Fibroblast of skin of abdomen (primary cell): ENCODE measurements at regions not wholly inside any gene's neighbourhood (a gene's known extent, or its start where the extent isn't known, plus 50 kb on each side); places are given as distances from the start of the nearest gene placed in this dataset.
"Not testable (repeated sequence)": the region's sequence is repeated elsewhere in the genome, so short reads cannot be mapped to it uniquely, and the experiment has no call there.

Experiments used
- DNase-seq: peaks from one replicate; pipeline ENCODE4 v3.0.0-alpha.2; 2013

DNA sequence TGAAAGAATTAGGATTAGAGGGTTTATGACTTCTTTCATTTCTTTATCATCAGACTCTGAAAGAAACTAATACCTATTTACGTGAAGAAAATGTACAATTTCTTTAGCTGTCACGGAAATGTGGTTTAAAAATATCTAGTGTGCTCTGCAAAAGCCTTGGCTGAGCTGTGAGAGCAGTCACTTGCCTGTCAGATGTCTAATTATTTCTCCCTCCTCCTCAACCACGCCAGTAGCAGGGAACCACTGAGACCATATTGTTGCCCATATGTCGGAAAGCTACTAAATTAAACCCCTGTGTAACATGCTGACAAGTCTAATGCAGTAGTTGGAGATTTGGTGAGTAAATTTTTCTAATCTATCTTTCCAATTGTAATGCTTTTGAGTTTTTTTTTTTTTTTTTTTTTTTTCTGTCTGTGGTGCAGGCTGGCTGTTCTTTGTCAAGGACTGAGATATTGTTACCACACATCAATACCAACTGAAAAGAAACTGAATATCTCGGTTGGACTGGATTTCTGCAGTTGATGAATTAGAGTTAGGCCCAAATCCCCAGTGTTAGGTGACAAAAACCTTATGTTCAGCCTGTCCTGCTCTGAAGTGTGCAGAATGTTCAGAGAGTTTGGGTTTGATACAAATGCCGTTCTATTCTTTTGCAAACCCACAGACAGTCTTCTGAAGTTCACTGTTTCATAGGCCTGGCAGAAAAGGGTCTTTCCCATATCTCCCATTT lies 302.9 kb upstream of the SYNCRIP start:
- DNase-seq = no peak

DNA sequence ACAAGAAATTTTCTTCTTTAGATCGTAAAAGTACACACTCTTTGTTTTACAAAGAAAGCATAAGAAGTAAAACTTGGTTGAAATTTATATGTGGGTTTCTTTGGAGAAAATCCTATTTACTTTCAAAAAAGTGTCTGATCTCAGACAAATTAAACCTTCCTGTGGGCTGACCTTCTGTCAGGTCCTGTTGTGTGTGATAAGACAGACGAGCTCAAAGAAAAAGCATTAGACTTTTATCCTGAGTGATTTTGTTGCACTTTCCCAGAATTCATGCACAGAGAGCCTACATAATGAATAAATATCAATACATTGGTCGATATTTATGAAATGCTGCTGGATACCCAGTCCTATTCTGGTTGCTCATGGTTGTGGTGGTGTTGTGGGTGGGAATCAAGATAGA lies 302.1 kb upstream of the SYNCRIP start:
- no peak for DNase-seq

DNA sequence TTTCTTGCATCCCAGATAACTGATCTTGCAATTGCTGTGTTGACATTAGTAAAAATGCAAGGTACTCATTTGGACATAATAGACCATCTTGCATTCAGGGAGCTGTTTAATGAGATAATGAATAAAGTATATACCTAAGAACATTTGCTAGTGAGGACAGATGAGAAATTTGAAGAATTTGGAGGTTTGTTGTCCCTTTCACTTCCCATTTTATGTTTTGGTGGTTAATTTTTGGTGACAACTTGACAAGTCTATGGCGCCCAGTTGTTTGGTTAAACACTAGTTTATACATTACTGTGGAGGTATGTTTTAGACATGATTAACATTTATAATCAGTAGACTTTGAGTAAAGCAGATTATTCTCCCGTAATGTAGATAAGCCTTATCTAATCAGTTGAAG lies 300.2 kb upstream of the SYNCRIP start:
- DNase-seq = no peak

DNA sequence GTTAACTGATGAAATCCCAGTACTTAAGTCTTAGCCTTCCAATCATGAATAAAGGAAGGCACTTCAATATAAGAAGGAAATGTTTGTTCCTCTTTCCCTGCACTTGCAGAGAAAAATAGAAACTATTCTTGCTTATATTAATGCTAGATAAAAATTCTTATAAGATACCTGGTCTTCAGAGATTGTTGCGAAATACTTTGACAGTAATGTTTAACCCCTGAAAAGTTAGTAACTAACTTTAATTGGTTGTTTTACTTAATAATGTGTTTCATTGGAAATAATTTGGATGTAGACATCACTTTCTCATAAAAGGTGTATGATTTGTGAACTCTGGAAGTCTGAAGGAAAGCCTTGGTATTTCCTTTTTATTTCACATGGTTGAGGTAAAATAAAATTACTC lies 294.2 kb upstream of the SYNCRIP start:
- no peak for DNase-seq

DNA sequence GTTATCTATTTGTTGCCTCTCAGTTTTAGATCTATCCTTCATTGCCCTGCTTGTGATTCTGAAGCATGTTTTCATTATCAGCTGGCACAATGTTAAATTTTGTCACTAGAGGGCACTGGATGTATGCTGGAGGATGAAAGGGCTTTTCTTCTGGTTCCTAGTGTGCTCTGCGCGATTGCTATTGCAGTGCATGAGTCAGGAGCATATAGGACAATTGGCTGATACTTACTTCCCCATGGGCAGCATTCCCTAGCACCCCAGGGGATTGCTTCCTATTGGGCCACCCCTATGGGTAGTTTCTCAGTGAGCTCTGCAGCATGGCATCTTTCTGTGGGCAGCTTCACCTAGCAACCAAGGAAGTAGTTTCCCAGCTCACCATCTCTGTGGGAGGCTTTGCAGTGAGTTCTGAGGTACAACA lies 280.3 kb upstream of the SYNCRIP start:
- peak; percentile 6 for DNase-seq

DNA sequence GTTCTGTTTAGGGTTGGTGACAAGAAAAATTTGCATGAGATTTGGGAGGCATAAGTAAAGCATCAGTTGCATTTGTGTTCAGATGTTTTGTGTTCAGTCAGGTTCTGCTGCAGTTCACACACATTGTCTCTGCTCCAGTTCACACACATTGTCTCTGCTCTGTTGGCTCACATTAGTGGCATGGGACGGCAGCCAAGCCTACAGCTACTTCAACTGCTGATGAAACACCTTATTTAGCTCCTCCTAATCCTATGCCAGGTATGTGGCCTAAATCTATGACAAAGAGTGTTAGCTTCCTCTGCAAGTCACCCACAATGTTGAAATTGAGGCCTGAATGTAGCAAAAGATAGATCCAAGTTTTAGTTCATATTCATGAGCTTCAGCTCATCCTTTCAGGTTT lies 278.1 kb upstream of the SYNCRIP start:
- no peak for DNase-seq

DNA sequence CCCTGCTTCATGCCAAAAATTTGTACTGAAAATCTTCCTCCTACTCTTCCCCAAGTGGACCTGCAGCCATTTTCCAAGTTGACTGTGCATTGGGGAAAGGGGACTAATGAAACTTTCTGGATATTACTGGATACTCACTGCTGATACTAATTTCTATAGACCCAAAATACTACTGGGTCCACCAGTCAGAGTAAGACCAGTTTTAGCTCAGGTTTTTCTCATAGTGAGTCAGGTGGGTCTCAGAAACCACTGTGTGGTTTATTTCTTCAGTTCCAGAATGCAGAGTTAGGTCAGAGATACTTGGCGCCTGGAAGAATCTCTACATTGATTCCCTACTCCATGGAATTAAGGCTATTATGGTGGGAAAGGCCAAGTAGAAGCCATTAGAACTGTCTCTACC lies 274.8 kb upstream of the SYNCRIP start:
- DNase-seq = no peak

DNA sequence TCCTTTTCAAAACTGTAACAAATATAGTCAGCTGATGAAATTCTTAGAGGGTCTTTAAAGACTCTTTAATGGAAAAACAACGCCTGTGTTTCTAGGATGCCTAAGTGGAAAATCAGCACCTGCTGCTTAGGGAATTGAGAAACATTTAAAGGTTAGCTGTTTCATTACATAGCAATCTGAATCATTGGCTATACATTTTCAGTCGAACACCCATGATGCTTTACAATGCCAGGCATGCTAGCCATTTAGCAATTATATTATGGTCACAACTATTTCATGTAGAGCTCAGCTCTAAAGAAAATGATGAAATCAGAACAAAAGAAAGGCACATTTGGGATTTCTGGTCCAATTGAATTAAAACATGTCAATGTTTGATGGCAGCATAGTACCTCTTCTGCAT lies 270.3 kb upstream of the SYNCRIP start:
- no peak for DNase-seq

DNA sequence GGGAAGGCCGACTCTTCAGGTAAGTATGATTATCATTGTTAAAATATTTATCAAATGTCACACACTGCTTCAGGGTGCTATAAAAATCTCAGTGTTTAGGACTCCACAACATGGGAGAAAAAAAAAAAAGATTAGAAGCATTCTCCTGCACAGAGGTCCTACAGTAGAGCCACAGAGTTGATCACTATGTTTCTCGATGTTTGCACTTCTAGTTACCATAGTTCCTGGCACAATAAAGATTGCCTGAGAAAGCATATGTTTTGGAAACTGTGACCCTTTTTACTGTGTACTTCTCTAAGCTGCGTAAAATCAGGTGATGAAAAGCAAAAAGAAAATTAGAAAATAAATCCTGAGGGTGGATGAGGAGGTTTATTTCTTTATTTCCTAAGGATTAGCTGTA lies 269.9 kb upstream of the SYNCRIP start:
- no peak for DNase-seq

DNA sequence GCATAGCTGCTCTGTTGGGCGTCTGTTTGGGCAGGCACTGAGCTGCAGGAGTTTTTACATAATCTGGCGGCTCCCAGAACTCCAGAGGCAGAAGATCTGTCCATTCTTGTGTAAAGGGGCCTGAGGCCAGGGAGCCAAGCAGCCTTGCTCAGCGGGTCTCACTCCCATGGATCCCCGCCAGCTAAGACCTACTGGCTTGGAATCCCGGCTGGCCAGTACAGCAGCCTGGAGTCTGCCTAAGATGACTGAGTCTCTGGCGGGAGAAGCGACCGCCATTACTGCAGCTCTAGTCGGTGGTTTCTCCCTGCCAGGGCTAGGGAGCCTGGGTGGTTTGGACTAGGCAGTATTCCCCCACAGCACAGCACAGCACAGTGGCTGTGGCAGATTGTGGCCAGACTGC lies 268.4 kb upstream of the SYNCRIP start:
- no peak for DNase-seq

DNA sequence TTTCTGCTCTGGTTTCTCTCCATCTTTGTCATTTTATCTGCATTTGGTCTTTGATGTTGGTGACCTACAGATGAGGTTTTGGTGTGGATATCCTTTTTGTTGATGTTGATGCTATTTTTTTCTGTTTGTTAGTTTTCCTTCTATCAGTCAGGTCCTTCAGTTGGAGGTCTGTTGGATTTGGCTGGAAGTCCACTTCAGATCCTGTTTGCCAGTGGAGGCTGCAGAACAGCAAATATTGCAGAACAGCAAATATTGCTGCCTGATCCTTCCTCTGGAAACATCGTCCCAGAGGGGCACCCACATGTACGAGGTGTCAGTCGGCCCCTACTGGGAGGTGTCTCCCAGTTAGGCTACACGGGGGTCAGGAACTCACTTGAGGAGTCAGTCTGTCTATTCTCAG lies 265.4 kb upstream of the SYNCRIP start:
- DNase-seq = not testable (repeated sequence)

DNA sequence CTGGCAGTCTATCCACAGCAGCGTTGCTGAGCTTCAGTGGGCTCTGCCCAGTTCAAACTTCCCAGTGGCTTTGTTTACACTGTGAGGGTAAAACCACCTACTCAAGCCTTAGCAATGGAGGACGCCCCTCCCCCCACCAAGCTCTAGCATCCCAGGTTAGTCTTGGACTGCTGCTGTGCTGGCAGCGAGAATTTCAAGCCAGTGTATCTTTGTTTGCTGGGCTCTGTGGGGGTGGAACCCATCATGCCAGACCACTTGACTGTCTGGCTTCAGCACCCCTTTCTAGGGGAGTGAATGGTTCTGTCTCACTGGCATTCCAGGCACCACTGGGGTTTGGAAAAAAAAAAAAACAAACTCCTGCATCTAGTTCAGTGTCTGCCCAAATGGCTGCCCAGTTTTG lies 249.7 kb upstream of the SYNCRIP start:
- DNase-seq = no peak

DNA sequence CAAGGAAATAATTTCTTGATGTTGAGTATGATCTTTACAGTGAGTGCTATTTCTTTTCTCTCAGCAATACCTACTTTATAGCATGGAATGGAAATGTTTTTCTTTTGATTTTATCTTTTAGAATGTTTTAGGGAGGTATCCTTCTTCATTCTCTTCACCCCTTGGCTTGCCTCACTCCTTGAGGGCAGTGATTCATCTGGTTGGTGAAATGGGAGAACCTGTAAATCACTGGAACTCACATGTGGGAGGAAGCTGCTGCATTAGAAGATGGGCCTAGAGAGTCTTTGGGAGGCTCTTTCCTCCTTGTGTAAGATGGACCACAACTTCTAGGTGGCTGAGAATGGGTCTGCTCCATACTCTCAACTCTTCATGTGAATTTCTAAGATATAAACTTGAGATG lies 244.8 kb upstream of the SYNCRIP start:
- DNase-seq = no peak

DNA sequence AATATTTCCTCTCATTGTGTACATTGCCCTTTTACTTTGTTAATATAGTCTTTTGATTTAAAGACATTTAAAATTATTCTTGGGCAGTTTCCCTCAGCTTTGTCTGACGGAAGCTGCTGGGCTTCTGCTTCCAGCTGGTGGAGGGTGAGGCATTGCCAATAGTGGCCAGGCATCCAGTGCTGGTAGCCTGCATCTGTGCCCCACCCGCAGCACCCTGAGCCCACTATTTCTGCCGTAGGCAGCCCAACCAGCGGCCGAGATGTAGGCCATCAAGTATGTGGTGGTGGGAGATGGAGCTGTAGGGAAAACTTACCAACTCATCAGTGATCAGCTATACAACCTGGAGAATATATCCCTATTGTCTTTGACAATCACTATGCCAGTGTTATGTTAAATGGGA lies 226.0 kb upstream of the SYNCRIP start:
- DNase-seq = no peak

DNA sequence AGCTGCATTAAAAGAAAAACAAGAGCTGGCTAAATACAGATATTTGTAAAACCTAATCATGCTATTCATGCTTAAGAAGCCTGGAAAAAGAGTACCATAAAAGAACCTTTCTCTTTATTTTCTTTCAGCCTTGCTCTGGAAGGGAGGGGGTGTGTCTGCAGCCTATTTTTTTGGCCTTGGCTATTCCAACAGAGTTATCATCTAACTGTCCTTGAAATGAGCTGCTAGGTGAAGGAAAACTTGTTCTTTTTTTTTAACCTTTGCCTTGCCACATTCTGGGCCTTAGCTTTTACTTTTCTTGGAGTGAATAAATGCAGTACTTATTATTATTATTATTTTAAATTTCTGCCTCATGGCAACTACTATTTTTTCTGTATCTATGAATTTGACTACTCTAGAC lies 224.9 kb upstream of the SYNCRIP start:
- DNase-seq = no peak

DNA sequence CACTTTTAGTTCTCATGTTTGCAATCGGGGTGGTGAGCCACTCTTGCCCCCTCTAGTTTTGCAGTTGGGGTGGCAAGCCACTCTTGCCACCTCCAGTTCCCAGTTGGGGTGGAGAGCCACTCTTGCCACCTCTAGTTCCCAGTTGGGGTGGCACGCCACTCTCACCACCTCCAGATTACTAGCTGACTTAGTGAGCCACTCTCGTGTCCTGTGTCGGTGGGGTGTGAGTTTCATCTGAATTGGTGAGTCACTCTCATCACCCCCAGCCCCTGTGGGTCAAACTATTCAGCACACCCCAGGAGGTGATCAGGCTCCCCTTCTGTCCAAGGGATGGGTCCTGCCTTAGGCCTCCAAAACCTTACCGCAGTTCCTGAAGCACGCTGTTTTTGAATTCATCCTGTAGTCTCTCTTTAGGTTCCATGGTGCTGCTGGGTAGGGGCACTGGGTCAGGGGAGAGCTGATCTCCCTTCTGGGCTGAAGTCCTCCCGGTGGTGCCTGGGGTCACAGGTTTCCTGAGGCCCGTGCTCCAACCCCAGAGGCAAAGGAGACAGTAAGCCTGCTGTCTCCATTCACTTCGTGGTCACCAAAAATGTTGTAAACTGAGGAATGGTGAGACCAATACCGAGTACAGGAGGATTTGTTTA lies 224.2 kb upstream of the SYNCRIP start:
- DNase-seq = no peak

DNA sequence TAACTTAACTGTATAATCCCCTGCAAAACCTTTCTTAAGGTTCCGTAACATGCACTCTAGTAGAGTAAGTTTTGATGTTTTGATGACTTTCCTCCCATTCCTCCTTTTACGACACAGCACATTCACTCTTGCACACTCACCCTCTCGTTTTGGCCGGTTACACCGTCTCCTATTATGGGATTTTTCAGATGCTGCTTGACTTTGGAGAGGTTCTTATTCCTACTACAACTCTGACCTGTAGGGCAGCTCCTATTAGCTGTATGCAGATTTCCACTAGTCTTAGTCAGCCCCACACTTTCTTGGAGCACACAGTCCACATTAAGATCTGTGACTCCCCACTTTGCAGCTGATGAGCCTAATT lies 223.7 kb upstream of the SYNCRIP start:
- DNase-seq = peak; percentile 1

DNA sequence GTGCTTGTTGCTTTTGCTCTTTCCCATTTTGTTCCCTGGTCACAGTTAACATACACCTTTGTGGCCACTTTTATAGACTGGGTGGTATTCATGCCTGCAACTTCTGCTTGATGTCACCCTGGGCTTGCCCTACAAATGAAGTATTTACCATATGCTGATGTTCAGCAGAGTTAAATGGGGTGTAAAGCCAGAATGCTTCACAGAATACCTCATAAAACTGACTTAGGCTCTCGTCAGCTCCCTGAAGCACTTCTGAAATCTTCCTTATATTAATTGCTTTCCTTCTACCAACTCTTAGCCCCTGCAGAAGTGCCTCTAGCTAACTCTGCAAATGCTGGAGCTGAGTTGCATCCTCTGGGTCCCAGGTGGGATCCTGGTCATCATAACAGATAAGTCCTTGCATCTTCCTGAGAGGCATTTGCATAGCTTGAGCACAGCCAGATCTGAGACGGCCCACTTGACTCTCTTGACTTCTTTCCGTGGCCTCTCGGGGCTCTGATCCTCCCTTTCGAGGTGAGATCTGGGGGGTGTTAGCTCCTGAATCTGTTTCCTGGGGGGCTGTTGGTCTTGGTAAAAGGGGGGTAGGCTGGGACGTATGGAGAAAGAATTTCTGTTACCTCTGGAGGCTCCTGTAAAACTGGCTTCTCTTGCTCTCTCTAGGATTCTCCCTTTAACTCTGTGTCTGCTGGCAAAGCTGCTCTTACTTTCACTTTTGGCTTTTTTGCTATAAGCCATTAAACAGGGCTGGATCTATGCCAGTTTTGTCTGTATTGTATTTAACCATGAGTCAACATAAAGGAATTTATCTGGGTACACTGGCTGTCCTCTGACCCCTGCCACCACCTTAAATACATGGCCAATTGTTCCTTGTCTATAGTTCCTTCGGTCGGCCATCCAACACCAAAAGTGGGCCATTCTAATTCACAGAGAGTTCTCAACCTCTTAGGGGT lies 223.0 kb upstream of the SYNCRIP start:
- peak; percentile 47 for DNase-seq

DNA sequence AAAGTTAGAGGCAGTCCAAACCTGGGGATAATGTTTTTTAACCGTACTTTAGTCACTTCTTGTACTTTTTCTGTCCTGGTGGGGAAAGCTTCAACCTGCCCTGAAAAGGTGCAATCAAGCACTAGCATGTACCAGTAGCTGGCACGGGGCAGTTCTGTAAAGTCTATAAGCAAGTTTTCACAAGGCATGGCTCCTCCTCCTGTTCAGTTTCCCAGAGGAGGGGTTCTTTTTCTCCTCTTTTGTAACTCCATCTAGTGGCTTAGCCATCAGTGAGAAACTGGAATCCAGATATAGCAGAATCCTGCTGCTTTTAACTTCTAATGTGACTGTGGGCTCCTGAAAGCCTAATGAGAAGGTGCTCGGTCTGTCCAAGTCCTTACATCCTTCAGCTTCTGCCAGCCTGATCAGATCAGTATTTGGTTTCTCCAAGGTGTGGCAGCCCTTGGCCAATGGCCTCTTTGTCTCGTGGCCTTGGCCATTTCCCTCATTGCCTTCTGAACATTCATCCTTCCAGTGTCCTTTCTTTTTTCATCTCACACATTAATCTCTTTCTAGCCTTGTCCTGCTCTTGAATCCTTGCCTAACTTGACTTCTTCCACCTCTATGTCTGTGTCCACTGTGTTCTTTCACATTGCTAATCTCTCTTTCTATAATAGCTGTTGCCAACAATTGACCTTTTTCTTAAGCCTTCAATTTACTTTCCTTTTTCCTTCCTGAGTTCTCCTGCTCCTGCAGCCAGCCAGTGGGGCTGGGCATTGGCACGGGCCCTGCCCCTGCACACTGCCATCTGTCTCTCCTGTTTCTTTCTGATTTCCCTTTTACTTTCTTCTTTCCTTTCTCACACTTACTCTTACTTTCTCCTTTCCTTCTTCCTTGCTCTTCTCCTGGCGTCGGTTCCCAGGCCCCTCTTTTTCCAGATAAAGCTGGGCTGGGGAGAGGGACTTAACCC lies 222.0 kb upstream of the SYNCRIP start:
- DNase-seq = no peak

DNA sequence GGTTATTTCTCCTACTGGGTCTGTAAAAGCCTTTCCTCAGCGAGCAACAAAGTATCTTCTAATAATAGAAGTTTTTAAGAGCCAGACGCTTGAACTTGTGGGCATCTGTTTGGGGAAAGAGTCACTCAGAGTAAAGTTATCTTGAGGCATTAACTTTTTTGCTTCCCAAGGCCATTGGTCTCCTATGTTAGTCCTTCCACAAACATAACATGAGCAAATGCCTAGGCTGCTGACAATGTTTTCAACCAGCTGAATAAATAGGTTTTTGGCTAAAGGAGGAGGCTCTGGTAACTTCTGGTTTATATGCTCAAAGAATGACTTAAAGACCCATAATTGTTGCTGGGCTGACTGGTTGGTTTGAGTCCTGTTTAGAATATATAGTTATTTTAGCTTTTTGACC lies 213.5 kb upstream of the SYNCRIP start:
- DNase-seq = no peak

DNA sequence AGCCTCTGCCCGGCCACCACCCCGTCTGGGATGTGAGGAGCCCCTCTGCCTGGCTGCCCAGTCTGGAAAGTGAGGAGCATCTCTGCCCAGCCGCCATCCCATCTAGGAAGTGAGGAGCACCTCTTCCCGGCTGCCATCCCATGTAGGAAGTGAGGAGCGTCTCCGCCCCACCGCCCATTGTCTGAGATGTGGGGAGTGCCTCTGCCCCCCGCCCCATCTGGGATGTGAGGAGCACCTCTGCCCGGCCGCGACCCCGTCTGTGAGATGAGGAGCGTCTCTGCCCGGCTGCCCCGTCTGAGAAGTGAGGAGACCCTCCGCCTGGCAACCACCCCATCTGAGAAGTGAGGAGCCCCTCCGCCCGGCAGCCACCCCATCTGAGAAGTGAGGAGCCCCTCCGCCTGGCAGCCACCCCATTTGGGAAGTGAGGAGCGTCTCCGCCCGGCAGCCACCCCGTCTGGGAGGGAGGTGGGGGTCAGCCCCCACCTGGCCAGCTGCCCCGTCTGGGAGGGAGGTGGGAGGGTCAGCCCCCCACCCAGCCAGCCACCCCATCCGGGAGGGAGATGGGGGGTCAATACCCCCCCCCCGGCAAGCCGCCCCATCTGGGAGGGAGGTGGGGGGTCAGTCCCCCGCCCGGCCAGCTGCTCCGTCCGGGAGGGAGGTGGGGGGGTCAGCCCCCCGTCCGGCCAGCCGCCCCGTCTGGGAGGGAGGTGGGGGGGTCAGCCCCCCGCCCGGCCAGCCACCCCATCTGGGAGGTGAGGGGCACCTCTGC lies 195.8 kb upstream of the SYNCRIP start:
- not testable (repeated sequence) for DNase-seq

DNA sequence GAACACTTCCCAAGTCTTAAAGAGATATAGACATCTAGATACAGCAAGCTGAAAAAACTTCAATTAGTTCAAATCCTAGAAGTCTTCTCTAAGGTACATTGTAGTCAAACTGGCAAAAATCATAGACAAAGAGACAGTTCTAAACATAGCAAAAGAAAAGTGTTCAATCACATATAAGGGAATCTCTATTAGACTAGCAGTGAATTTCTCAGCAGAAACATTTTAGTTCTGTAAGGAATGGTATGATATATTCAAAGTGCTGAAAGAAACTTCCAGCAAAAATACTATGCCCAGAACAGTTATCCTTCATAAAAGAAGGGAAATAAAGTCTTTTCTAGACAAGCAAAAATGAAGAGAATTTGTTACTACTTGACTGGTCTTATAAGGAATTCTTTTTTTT lies 186.3 kb upstream of the SYNCRIP start:
- no peak for DNase-seq
